ENCODE measurements at regions not wholly inside any gene's neighbourhood (a gene's known extent, or its start where the extent isn't known, plus 50 kb on each side); places are given as distances from the start of the nearest gene placed in this dataset.
A peak's percentile ranks its signal among the peaks of the same experiment; 100 is the strongest.

DNA sequence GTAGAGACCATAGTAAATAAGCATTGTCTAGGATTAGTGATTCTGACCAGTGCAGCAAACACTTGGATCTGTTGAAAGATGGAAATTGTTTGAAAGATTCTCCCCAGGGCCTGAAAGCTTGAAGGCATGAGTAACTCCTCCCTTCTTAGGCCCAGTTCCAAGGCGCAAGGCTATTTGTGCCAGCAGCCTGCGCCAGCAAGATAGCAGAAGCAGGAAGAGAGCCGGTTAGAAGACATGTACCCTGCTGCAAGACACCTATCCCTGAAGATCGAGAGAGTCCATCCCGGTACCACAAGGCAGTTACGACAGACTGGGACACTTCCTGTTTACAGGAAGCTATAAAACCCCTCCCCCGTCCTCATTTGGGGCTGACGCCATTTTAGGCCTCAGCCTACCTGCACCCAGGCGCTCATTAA, 72.4 kb upstream of the JADE1 start (continued):
- TF ChIP-seq, protein P1, sequence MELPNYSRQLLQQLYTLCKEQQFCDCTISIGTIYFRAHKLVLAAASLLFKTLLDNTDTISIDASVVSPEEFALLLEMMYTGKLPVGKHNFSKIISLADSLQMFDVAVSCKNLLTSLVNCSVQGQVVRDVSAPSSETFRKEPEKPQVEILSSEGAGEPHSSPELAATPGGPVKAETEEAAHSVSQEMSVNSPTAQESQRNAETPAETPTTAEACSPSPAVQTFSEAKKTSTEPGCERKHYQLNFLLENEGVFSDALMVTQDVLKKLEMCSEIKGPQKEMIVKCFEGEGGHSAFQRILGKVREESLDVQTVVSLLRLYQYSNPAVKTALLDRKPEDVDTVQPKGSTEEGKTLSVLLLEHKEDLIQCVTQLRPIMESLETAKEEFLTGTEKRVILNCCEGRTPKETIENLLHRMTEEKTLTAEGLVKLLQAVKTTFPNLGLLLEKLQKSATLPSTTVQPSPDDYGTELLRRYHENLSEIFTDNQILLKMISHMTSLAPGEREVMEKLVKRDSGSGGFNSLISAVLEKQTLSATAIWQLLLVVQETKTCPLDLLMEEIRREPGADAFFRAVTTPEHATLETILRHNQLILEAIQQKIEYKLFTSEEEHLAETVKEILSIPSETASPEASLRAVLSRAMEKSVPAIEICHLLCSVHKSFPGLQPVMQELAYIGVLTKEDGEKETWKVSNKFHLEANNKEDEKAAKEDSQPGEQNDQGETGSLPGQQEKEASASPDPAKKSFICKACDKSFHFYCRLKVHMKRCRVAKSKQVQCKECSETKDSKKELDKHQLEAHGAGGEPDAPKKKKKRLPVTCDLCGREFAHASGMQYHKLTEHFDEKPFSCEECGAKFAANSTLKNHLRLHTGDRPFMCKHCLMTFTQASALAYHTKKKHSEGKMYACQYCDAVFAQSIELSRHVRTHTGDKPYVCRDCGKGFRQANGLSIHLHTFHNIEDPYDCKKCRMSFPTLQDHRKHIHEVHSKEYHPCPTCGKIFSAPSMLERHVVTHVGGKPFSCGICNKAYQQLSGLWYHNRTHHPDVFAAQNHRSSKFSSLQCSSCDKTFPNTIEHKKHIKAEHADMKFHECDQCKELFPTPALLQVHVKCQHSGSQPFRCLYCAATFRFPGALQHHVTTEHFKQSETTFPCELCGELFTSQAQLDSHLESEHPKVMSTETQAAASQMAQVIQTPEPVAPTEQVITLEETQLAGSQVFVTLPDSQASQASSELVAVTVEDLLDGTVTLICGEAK (IDR thresholded peaks at IDR 0.05) = no peak
- TF ChIP-seq, protein P1 (CRISPR knock-in tag; IDR thresholded peaks at IDR 0.05) = no peak
- TF ChIP-seq ETS2 (tag; IDR thresholded peaks at IDR 0.05; ENCODE audit: borderline replicate concordance, poor library complexity, severe bottlenecking) = no peak
- no peak for TF ChIP-seq CBX5 (IDR thresholded peaks at IDR 0.05; ENCODE audit: borderline replicate concordance, low read depth)
- TF ChIP-seq CEBPG (CRISPR knock-in tag; IDR thresholded peaks at IDR 0.05) = no peak
- TF ChIP-seq CEBPG (tag; conservative IDR thresholded peaks at IDR 0.05 in 1 of 2, IDR thresholded peaks at IDR 0.05 in 1 of 2) = peak in 1 of 2 experiments; percentile 32; a peak in 1 of 4 replicates
- no peak for TF ChIP-seq THRB (CRISPR knock-in tag; conservative IDR thresholded peaks at IDR 0.05)
- no peak for TF ChIP-seq ZNF785 (CRISPR knock-in tag; IDR thresholded peaks at IDR 0.05)
- TF ChIP-seq OTX1 (CRISPR knock-in tag; IDR thresholded peaks at IDR 0.05) = no peak
- TF ChIP-seq ATF2 (CRISPR knock-in tag; IDR thresholded peaks at IDR 0.05) = no peak
